ENCODE measurements at regions not wholly inside any gene's neighbourhood (a gene's known extent, or its start where the extent isn't known, plus 50 kb on each side); places are given as distances from the start of the nearest gene placed in this dataset.

DNA sequence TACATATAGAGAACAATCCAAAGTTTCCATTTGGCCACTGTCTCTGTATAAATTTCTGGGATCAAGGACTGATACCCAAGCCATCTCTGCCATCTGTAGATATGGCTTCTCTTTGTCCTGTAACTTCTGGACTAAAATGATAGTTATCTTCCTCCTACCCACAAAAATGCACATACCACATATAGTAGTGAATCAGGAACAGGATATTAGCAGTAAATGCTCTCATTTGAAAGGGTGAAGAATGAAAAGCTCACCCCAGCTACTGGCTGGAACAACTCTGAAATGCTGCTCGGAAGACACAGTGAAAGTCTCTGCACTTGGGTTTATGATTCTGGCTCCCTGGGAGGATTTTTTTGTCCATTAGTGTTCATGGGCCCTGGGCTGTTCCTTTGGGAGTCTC is 856.4 kb upstream of the LRRC4C start:
- no peaks in the 10 kb centered on the region for H3K27me3 ChIP-seq (ENCODE audit: insufficient read depth, low read length, poor library complexity)
- no peak overlapping the region for H2AFZ ChIP-seq (ENCODE audit: low read depth, low read length)
- H3K9me3 ChIP-seq (ENCODE audit: insufficient read depth, low read length, severe bottlenecking), result no peaks in the 10 kb centered on the region
- H3K36me3 ChIP-seq (ENCODE audit: insufficient read depth, low read length), result no peaks in the 10 kb centered on the region
- H3K9ac ChIP-seq (ENCODE audit: low read depth, low read length), result no peak overlapping the region
- no peaks in the 10 kb centered on the region for H4K20me1 ChIP-seq (ENCODE audit: insufficient read depth, low read length)
- no peak overlapping the region for H3K27ac ChIP-seq (ENCODE audit: low read length)
- H3K4me3 ChIP-seq (ENCODE audit: low read depth in 1 of 2, low read length in 2 of 2), result no peak overlapping the region
- H3K79me2 ChIP-seq (ENCODE audit: insufficient read depth, low read length), result no peaks in the 10 kb centered on the region
- TF ChIP-seq, protein P1, sequence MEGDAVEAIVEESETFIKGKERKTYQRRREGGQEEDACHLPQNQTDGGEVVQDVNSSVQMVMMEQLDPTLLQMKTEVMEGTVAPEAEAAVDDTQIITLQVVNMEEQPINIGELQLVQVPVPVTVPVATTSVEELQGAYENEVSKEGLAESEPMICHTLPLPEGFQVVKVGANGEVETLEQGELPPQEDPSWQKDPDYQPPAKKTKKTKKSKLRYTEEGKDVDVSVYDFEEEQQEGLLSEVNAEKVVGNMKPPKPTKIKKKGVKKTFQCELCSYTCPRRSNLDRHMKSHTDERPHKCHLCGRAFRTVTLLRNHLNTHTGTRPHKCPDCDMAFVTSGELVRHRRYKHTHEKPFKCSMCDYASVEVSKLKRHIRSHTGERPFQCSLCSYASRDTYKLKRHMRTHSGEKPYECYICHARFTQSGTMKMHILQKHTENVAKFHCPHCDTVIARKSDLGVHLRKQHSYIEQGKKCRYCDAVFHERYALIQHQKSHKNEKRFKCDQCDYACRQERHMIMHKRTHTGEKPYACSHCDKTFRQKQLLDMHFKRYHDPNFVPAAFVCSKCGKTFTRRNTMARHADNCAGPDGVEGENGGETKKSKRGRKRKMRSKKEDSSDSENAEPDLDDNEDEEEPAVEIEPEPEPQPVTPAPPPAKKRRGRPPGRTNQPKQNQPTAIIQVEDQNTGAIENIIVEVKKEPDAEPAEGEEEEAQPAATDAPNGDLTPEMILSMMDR (IDR thresholded peaks at IDR 0.05; ENCODE audit: borderline replicate concordance, extremely low read depth, low read length, poor library complexity, severe bottlenecking), result no peak
- no peak for TF ChIP-seq EZH2 (IDR thresholded peaks at IDR 0.05; ENCODE audit: borderline replicate concordance, low read depth, low read length, severe bottlenecking)
- ATAC-seq (ENCODE audit: insufficient read depth, low read depth) (no peak), DNase-seq (no peak)
- H3K4me2 ChIP-seq (ENCODE audit: insufficient read depth, low read length), result no peak overlapping the region
- no peaks in the 10 kb centered on the region for H3K4me1 ChIP-seq (ENCODE audit: insufficient read depth, low read length)

DNA sequence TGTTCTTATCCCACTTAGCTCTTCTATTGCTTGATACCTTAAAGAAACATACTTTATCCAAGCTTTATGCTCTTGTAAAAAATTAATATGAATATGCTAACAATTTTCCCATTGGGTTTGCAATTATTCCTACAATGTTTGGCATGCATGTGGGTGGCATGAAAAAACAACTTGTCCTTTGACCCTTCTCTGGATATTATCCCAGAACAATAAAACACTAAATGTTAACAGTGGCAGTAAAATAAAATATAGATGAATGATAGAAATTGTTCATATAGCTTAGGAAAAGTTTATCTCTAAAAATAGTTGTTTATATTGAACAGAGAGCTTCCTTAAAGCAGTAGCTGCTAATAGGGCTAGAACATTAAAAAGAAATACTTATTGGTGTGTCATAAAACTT is 860.5 kb upstream of the LRRC4C start:
- no peaks in the 10 kb centered on the region for H3K4me1 ChIP-seq (ENCODE audit: insufficient read depth, low read length)

DNA sequence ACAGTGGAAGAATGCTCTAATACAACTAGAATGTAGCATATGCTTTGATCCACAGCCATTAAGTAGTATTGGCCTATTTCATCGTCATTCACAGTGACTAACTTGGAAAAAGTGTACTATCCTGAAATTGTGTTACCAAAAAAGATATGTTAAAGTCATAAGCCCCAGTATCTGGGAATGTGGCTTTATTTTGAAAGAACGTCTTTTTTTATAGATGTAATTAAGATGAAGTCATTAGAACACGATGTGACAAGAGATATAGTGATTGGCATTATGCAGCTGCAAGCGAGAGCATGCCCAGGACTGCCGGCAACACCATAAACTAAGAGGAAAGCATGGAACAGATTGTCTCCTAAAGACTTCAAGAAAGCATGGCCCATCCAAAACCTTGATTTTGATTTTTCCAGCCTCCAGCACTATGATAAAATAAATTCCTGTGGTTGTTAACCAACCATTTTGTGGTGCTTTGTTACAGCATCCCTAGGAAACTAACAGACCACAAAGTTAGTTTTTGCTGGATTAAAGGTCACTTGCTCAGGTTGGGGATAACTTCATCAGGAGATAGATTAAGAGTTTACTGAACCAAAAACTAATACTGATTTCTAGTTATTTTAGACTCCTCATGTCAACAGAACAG is 870.6 kb upstream of the LRRC4C start:
- H2AFZ ChIP-seq (ENCODE audit: low read depth, low read length), result no peak overlapping the region
- ATAC-seq (ENCODE audit: insufficient read depth, low read depth) (no peak), DNase-seq (no peak)
- no peak for TF ChIP-seq EZH2 (IDR thresholded peaks at IDR 0.05; ENCODE audit: borderline replicate concordance, low read depth, low read length, severe bottlenecking)
- TF ChIP-seq, protein P1 (IDR thresholded peaks at IDR 0.05; ENCODE audit: borderline replicate concordance, extremely low read depth, low read length, poor library complexity, severe bottlenecking), result no peak
- no peak overlapping the region for H3K4me3 ChIP-seq (ENCODE audit: low read depth in 1 of 2, low read length in 2 of 2)
- H3K36me3 ChIP-seq (ENCODE audit: insufficient read depth, low read length), result no peaks in the 10 kb centered on the region
- H4K20me1 ChIP-seq (ENCODE audit: insufficient read depth, low read length), result no peaks in the 10 kb centered on the region
- no peak overlapping the region for H3K4me2 ChIP-seq (ENCODE audit: insufficient read depth, low read length)
- H3K27me3 ChIP-seq (ENCODE audit: insufficient read depth, low read length, poor library complexity), result no peaks in the 10 kb centered on the region
- H3K9me3 ChIP-seq (ENCODE audit: insufficient read depth, low read length, severe bottlenecking), result no peaks in the 10 kb centered on the region
- H3K4me1 ChIP-seq (ENCODE audit: insufficient read depth, low read length), result no peaks in the 10 kb centered on the region
- H3K9ac ChIP-seq (ENCODE audit: low read depth, low read length), result no peak overlapping the region
- H3K27ac ChIP-seq (ENCODE audit: low read length), result no peak overlapping the region
- H3K79me2 ChIP-seq (ENCODE audit: insufficient read depth, low read length), result no peaks in the 10 kb centered on the region

More for the DNA sequence above, 860.5 kb upstream of the LRRC4C start:
- Histone ChIP-seq H3K4me2 (ENCODE audit: insufficient read depth, low read length) (no peak overlapping the region), H3K4me3 (ENCODE audit: low read depth in 1 of 2, low read length in 2 of 2) (no peak overlapping the region), H4K20me1 (ENCODE audit: insufficient read depth, low read length) (no peaks in the 10 kb centered on the region), H3K9me3 (ENCODE audit: insufficient read depth, low read length, severe bottlenecking) (no peaks in the 10 kb centered on the region), H3K79me2 (ENCODE audit: insufficient read depth, low read length) (no peaks in the 10 kb centered on the region), H3K9ac (ENCODE audit: low read depth, low read length) (no peak overlapping the region), H3K27ac (ENCODE audit: low read length) (no peak overlapping the region), H2AFZ (ENCODE audit: low read depth, low read length) (no peak overlapping the region), H3K27me3 (ENCODE audit: insufficient read depth, low read length, poor library complexity) (no peaks in the 10 kb centered on the region), H3K36me3 (ENCODE audit: insufficient read depth, low read length) (no peaks in the 10 kb centered on the region)
- TF ChIP-seq, protein P1 (IDR thresholded peaks at IDR 0.05; ENCODE audit: borderline replicate concordance, extremely low read depth, low read length, poor library complexity, severe bottlenecking), result no peak
- no peak for TF ChIP-seq EZH2 (IDR thresholded peaks at IDR 0.05; ENCODE audit: borderline replicate concordance, low read depth, low read length, severe bottlenecking)
- DNase-seq (no peak), ATAC-seq (ENCODE audit: insufficient read depth, low read depth) (no peak)

All from DND-41 (cell line).